ENCODE measurements at regions not wholly inside any gene's neighbourhood (a gene's known extent, or its start where the extent isn't known, plus 50 kb on each side); places are given as distances from the start of the nearest gene placed in this dataset.

DNA sequence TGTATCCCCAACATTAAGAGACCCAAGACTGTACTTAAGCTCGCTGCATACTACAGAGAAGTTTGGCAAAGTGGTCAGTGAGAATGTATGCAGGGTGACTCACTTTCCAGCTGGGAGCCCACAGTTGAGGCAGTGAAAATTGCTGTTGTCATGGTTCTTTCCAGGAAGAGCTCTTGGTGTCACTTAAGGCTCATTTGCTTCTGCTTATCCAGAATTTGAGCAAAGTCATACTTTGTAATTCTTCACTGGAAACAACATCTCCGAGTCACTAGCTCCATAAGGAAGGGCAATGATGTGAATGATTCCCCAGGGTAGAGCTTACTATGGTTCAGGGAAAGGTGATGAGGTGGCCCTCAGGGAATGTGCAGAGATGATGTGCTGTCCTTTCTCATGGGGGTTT lies 65.4 kb upstream of the FBXL4 start:
- TF ChIP-seq, protein P1, sequence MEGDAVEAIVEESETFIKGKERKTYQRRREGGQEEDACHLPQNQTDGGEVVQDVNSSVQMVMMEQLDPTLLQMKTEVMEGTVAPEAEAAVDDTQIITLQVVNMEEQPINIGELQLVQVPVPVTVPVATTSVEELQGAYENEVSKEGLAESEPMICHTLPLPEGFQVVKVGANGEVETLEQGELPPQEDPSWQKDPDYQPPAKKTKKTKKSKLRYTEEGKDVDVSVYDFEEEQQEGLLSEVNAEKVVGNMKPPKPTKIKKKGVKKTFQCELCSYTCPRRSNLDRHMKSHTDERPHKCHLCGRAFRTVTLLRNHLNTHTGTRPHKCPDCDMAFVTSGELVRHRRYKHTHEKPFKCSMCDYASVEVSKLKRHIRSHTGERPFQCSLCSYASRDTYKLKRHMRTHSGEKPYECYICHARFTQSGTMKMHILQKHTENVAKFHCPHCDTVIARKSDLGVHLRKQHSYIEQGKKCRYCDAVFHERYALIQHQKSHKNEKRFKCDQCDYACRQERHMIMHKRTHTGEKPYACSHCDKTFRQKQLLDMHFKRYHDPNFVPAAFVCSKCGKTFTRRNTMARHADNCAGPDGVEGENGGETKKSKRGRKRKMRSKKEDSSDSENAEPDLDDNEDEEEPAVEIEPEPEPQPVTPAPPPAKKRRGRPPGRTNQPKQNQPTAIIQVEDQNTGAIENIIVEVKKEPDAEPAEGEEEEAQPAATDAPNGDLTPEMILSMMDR (IDR thresholded peaks at IDR 0.05): no peak
- no peak for TF ChIP-seq POLR2AphosphoS5 (IDR thresholded peaks at IDR 0.05; ENCODE audit: insufficient read depth in 1 of 2, low read depth in 1 of 2)
